ENCODE measurements at regions not wholly inside any gene's neighbourhood (a gene's known extent, or its start where the extent isn't known, plus 50 kb on each side); places are given as distances from the start of the nearest gene placed in this dataset.

DNA sequence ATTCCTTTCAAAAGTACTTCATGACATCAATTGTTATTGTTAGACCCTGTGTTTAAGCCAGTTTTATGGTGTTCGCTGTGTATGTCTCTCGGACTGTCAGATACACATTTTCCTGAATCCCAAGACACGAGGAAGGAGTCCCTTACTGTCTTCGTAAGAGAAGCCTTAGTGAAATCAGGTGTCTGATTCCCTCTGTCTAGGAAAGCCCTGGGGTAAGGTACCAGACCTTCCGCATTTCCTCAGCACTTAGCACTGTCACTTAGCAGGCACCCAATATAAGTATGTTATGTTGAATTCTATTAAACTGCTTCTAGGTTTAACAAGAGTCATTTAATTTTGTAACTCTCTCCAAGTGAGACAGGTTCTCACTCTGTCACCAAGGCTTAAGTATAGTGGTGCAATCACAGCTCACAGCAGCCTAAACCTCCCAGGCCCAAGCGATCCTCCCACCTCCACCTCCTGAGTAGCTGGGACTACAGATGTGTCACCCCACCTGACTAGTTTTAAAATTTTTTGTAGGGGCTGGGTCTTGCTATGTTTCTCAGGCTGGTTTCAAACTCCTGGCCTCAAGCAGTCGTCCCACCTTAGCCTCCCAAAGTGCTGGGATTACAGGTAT is 111.0 kb downstream of the BBS10 start:
- no peaks in the 10 kb centered on the region for H3K27me3 ChIP-seq (ENCODE audit: control insufficient read depth in 2 of 2, insufficient read depth in 1 of 2, low read length in 1 of 2)
- H3K27ac ChIP-seq (ENCODE audit: low read depth in 1 of 2, low read length in 1 of 2), result no peak overlapping the region
- peaks cover 0 to 5% of the 10 kb centered on the region in 2 donors for H3K9me3 ChIP-seq (ENCODE audit: control insufficient read depth in 2 of 2, insufficient read depth in 1 of 2, low read length in 1 of 2)
- DNase-seq (ENCODE audit: low read depth in 6 of 9, low spot score in 9 of 9), result no peak
- H3K36me3 ChIP-seq (ENCODE audit: control insufficient read depth in 2 of 2, insufficient read depth in 2 of 2, low read length in 1 of 2), result no peaks in the 10 kb centered on the region
- no peak overlapping the region for H3K4me3 ChIP-seq (ENCODE audit: low read length in 2 of 2)
- H3K4me1 ChIP-seq (ENCODE audit: control insufficient read depth in 2 of 2, insufficient read depth in 2 of 2, low read length in 2 of 2), result no peaks in the 10 kb centered on the region
- 95% methylated on average over 7 of the region's 7 CpGs for WGBS

DNA sequence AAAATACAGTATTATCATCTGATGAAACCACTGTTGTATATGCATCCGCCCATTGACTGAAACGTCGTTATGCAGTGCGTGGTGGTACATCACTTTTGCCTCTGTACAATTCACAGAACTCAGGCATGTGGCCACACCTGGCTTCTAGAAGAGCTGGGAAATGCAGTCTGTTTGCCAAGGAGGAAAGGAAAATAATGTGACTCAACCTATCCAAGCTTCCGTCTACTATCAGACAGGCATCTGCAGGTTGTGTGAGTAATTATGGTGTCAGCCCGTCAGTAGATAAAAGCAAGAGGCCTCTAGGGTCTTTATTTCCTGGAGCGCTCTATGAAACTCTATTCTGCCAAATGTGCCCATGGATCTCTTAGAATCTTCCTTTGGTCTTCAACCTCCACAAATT is 111.6 kb downstream of the BBS10 start:
- peaks cover 0 to 5% of the 10 kb centered on the region in 2 donors for H3K9me3 ChIP-seq (ENCODE audit: control insufficient read depth in 2 of 2, insufficient read depth in 1 of 2, low read length in 1 of 2)
- H3K4me3 ChIP-seq (ENCODE audit: low read length in 2 of 2), result no peak overlapping the region
- H3K27me3 ChIP-seq (ENCODE audit: control insufficient read depth in 2 of 2, insufficient read depth in 1 of 2, low read length in 1 of 2), result no peaks in the 10 kb centered on the region
- DNase-seq (ENCODE audit: low read depth in 6 of 9, low spot score in 9 of 9), result no peak
- H3K36me3 ChIP-seq (ENCODE audit: control insufficient read depth in 2 of 2, insufficient read depth in 2 of 2, low read length in 1 of 2), result no peaks in the 10 kb centered on the region
- no peak overlapping the region for H3K27ac ChIP-seq (ENCODE audit: low read depth in 1 of 2, low read length in 1 of 2)
- H3K4me1 ChIP-seq (ENCODE audit: control insufficient read depth in 2 of 2, insufficient read depth in 2 of 2, low read length in 2 of 2), result no peaks in the 10 kb centered on the region
- 97% methylated on average over 7 of the region's 7 CpGs for WGBS

DNA sequence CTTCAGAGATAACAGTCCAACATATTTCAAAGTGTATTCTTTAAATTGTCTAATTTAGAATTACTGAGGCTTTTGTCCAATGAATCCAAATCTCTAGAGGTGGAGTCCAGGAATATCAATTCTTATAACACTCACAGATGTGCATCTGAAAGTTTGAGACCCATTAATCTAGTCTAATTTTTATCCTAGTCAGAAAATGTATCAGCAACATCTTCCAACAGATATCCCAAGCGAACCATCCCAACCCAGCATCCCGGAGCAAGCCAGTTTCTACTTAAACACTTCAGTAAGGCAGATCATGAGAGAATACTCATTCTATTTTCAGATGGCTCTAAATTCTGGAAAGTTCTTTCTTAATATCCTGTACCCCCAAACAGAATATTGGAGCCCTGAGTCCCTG is 113.5 kb downstream of the BBS10 start:
- Histone ChIP-seq H3K9me3 (ENCODE audit: control insufficient read depth in 2 of 2, insufficient read depth in 1 of 2, low read length in 1 of 2) (no peaks in the 10 kb centered on the region), H3K4me1 (ENCODE audit: control insufficient read depth in 2 of 2, insufficient read depth in 2 of 2, low read length in 2 of 2) (no peaks in the 10 kb centered on the region), H3K27me3 (ENCODE audit: control insufficient read depth in 2 of 2, insufficient read depth in 1 of 2, low read length in 1 of 2) (no peaks in the 10 kb centered on the region), H3K27ac (ENCODE audit: low read depth in 1 of 2, low read length in 1 of 2) (no peak overlapping the region), H3K36me3 (ENCODE audit: control insufficient read depth in 2 of 2, insufficient read depth in 2 of 2, low read length in 1 of 2) (no peaks in the 10 kb centered on the region), H3K4me3 (ENCODE audit: low read length in 2 of 2) (no peak overlapping the region)
- DNase-seq (ENCODE audit: low read depth in 6 of 9, low spot score in 9 of 9), result no peak
- 94% methylated on average over 2 of the region's 2 CpGs for WGBS

DNA sequence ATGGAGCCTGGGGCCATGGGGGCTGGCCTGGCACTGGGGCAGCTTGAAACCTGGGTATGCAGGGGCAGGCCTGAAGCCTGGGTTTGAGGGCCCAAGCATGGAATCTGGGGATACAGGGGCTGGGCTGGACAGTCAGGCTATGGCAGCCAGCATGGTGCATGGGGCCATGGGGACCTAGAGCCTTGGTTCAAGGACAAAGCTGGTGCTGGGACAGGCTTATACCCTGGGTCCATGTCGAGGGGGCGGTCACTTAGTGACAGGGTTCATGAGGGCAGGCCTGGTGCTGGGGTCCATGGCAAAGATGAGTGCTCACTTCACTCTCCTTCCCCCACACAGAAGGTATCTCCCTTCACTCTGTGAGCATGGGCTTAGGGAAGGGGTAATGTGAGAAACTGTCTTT is 116.2 kb downstream of the BBS10 start:
- Histone ChIP-seq H3K27me3 (ENCODE audit: control insufficient read depth in 2 of 2, insufficient read depth in 1 of 2, low read length in 1 of 2) (no peaks in the 10 kb centered on the region), H3K9me3 (ENCODE audit: control insufficient read depth in 2 of 2, insufficient read depth in 1 of 2, low read length in 1 of 2) (no peaks in the 10 kb centered on the region), H3K4me1 (ENCODE audit: control insufficient read depth in 2 of 2, insufficient read depth in 2 of 2, low read length in 2 of 2) (no peaks in the 10 kb centered on the region), H3K27ac (ENCODE audit: low read depth in 1 of 2, low read length in 1 of 2) (no peak overlapping the region), H3K36me3 (ENCODE audit: control insufficient read depth in 2 of 2, insufficient read depth in 2 of 2, low read length in 1 of 2) (no peaks in the 10 kb centered on the region), H3K4me3 (ENCODE audit: low read length in 2 of 2) (no peak overlapping the region)
- no peak for DNase-seq (ENCODE audit: low read depth in 6 of 9, low spot score in 9 of 9)
- WGBS, result 94% methylated on average over 2 of the region's 2 CpGs

DNA sequence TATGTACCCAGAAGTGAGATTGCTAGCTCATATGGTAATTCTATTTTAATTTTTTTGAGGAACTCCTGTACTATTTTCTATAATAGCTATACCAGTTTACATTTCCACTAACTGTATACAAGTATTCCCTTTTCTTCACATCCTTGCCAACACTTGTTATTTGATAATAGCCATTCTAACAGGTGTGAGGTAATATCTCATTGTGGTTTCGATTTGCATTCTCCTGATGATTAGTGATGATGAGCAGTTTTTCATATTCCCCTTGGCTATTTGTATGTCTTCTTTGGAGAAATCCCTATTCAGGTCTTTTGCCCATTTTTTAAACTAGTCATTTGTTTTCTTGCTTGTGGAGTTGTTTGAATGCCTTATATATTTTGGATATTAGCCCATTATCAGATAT is 121.3 kb downstream of the BBS10 start:
- Histone ChIP-seq H3K4me1 (ENCODE audit: control insufficient read depth in 2 of 2, insufficient read depth in 2 of 2, low read length in 2 of 2) (no peaks in the 10 kb centered on the region), H3K27me3 (ENCODE audit: control insufficient read depth in 2 of 2, insufficient read depth in 1 of 2, low read length in 1 of 2) (no peaks in the 10 kb centered on the region), H3K4me3 (ENCODE audit: low read length in 2 of 2) (no peak overlapping the region), H3K27ac (ENCODE audit: low read depth in 1 of 2, low read length in 1 of 2) (no peak overlapping the region), H3K9me3 (ENCODE audit: control insufficient read depth in 2 of 2, insufficient read depth in 1 of 2, low read length in 1 of 2) (no peaks in the 10 kb centered on the region), H3K36me3 (ENCODE audit: control insufficient read depth in 2 of 2, insufficient read depth in 2 of 2, low read length in 1 of 2) (no peaks in the 10 kb centered on the region)
- 93% methylated on average over 1 of the region's 1 CpG for WGBS
- DNase-seq (ENCODE audit: low read depth in 6 of 9, low spot score in 9 of 9), result no peak

DNA sequence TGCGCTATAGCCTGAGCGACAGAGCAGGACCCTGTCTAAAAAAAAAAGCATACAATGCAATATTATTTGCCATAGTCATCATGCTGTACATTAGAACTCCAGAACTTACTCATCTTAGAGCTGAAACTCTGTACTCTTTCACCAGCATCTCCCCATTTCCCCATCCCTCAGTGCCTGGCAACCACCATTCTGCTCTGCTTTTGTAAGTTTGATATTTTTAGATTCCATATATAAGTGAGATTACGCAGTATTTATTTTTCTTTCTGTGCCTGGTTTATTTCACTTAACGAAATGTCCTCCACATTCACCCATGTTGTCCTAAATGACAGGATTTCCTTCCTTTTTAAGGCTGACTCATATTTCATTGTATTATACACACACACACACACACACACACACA is 121.8 kb downstream of the BBS10 start:
- DNase-seq (ENCODE audit: low read depth in 6 of 9, low spot score in 9 of 9), result no peak
- H3K27ac ChIP-seq (ENCODE audit: low read depth in 1 of 2, low read length in 1 of 2), result no peak overlapping the region
- WGBS, result 82% methylated on average over 4 of the region's 4 CpGs

DNA sequence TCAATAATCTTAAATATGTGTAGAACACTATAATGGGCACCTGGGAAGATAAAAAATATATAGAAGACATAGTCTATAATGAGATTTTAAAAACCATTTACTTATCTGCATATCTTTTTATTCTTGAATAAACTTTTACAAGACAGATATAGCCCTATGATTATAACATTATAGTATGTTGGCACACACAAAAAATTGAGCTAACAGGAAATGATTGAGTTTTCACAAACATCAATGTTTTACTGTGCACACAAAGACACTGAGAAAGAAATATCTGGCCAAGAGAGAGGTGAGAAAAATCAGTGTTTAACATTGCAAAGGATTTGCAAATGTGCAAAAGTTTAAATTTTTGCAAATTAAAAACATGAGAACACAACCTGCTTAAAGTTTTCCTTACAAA is 124.3 kb downstream of the BBS10 start:
- Histone ChIP-seq H3K27ac (ENCODE audit: low read depth in 1 of 2, low read length in 1 of 2) (no peak overlapping the region), H3K4me1 (ENCODE audit: control insufficient read depth in 2 of 2, insufficient read depth in 2 of 2, low read length in 2 of 2) (no peaks in the 10 kb centered on the region), H3K27me3 (ENCODE audit: control insufficient read depth in 2 of 2, insufficient read depth in 1 of 2, low read length in 1 of 2) (no peaks in the 10 kb centered on the region), H3K4me3 (ENCODE audit: low read length in 2 of 2) (no peak overlapping the region), H3K36me3 (ENCODE audit: control insufficient read depth in 2 of 2, insufficient read depth in 2 of 2, low read length in 1 of 2) (no peaks in the 10 kb centered on the region), H3K9me3 (ENCODE audit: control insufficient read depth in 2 of 2, insufficient read depth in 1 of 2, low read length in 1 of 2) (no peaks in the 10 kb centered on the region)
- no peak for DNase-seq (ENCODE audit: low read depth in 6 of 9, low spot score in 9 of 9)

More for the DNA sequence above, 121.8 kb downstream of the BBS10 start:
- no peaks in the 10 kb centered on the region for H3K9me3 ChIP-seq (ENCODE audit: control insufficient read depth in 2 of 2, insufficient read depth in 1 of 2, low read length in 1 of 2)
- no peaks in the 10 kb centered on the region for H3K27me3 ChIP-seq (ENCODE audit: control insufficient read depth in 2 of 2, insufficient read depth in 1 of 2, low read length in 1 of 2)
- no peaks in the 10 kb centered on the region for H3K36me3 ChIP-seq (ENCODE audit: control insufficient read depth in 2 of 2, insufficient read depth in 2 of 2, low read length in 1 of 2)
- H3K4me3 ChIP-seq (ENCODE audit: low read length in 2 of 2), result no peak overlapping the region
- no peaks in the 10 kb centered on the region for H3K4me1 ChIP-seq (ENCODE audit: control insufficient read depth in 2 of 2, insufficient read depth in 2 of 2, low read length in 2 of 2)

DNA sequence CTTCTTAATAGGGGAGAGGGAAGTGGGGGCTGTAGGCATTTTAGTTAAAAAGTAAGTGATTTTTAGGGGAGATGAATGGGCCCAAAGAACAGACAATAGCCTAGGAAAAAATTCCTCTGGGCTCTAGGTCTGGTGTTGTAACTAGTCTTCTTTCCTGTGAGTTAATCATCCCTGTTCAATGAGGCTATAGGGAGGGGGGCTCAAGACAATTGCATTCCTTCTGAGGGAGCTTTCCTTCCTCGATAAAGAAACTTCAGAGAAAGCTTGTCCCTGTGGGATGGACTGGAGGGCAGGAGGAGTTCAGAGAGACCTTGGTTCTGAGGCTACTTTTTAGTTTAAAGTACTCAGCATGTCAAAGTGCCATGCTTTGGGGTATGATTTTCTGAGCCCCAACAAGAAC is 127.2 kb downstream of the BBS10 start:
- H3K9me3 ChIP-seq (ENCODE audit: control insufficient read depth in 2 of 2, insufficient read depth in 1 of 2, low read length in 1 of 2), result no peaks in the 10 kb centered on the region
- H3K4me1 ChIP-seq (ENCODE audit: control insufficient read depth in 2 of 2, insufficient read depth in 2 of 2, low read length in 2 of 2), result no peaks in the 10 kb centered on the region
- DNase-seq (ENCODE audit: low read depth in 6 of 9, low spot score in 9 of 9), result no peak
- WGBS, result 61% methylated on average over 1 of the region's 1 CpG
- H3K4me3 ChIP-seq (ENCODE audit: low read length in 2 of 2), result no peak overlapping the region
- H3K27me3 ChIP-seq (ENCODE audit: control insufficient read depth in 2 of 2, insufficient read depth in 1 of 2, low read length in 1 of 2), result no peaks in the 10 kb centered on the region
- no peaks in the 10 kb centered on the region for H3K36me3 ChIP-seq (ENCODE audit: control insufficient read depth in 2 of 2, insufficient read depth in 2 of 2, low read length in 1 of 2)
- H3K27ac ChIP-seq (ENCODE audit: low read depth in 1 of 2, low read length in 1 of 2), result no peak overlapping the region

DNA sequence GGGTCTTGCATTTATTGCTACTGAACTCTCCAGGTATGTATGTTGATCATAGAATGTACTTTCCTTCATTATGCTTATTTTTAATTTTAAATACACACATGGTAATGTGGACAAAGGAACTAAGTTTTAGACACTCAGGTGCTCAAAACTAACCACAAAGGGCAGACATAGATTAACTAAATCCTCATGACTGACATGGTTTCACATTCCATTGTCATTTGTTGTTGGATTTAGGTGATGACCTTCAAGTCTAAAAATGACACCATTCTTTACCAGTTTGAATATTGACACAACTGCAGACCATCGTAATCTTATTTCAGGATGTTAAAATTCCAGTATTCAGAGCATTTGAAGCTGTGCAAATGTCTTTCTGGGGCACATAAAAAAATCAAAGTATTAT is 128.4 kb downstream of the BBS10 start:
- Histone ChIP-seq H3K27ac (ENCODE audit: low read depth in 1 of 2, low read length in 1 of 2) (no peak overlapping the region), H3K27me3 (ENCODE audit: control insufficient read depth in 2 of 2, insufficient read depth in 1 of 2, low read length in 1 of 2) (no peaks in the 10 kb centered on the region), H3K4me3 (ENCODE audit: low read length in 2 of 2) (no peak overlapping the region), H3K9me3 (ENCODE audit: control insufficient read depth in 2 of 2, insufficient read depth in 1 of 2, low read length in 1 of 2) (no peaks in the 10 kb centered on the region), H3K4me1 (ENCODE audit: control insufficient read depth in 2 of 2, insufficient read depth in 2 of 2, low read length in 2 of 2) (no peaks in the 10 kb centered on the region), H3K36me3 (ENCODE audit: control insufficient read depth in 2 of 2, insufficient read depth in 2 of 2, low read length in 1 of 2) (no peaks in the 10 kb centered on the region)
- 94% methylated on average over 1 of the region's 1 CpG for WGBS
- DNase-seq (ENCODE audit: low read depth in 6 of 9, low spot score in 9 of 9), result no peak
